Stimulated activated CD4-positive, alpha-beta T cell treated with anti-CD3 and anti-CD28 coated beads, Interleukin-12 subunit alpha, Interleukin-12 subunit beta, amount 100 ng/mL, for 48 hours (primary cell): ENCODE measurements at regions not wholly inside any gene's neighbourhood (a gene's known extent, or its start where the extent isn't known, plus 50 kb on each side); places are given as distances from the start of the nearest gene placed in this dataset.
"Not testable (repeated sequence)": the region's sequence is repeated elsewhere in the genome, so short reads cannot be mapped to it uniquely, and the experiment has no call there.

ENCODE experiments used
- DNase-seq, 3 donors: peaks; one replicate each; pipeline ENCODE4 v3.0.0-alpha.2; 2020; ENCODE audit warnings: low read depth in 2 of 3, low spot score in 1 of 3

GRCh38 chr13:50521006-50521830, 322.3 kb downstream of the DLEU7 start:
- DNase-seq: no peak

GRCh38 chr13:50521831-50522149, 321.7 kb downstream of the DLEU7 start:
- no peak for DNase-seq

- no peak for DNase-seq
Observed at GRCh38 chr13:50522506-50522905, 321.0 kb downstream of the DLEU7 start.

- DNase-seq: no peak
Observed at GRCh38 chr13:50523307-50523706, 320.2 kb downstream of the DLEU7 start.

- DNase-seq: no peak
Observed at GRCh38 chr13:50524560-50524959, 318.9 kb downstream of the DLEU7 start.

GRCh38 chr13:50526661-50527071, 316.8 kb downstream of the DLEU7 start:
- DNase-seq: no peak

GRCh38 chr13:50527188-50527587, 316.3 kb downstream of the DLEU7 start:
- no peak for DNase-seq

GRCh38 chr13:50527612-50528509, 315.6 kb downstream of the DLEU7 start:
- DNase-seq: no peak

GRCh38 chr13:50529154-50529882, 314.2 kb downstream of the DLEU7 start:
- peak in 1 of 3 donors; percentile 3 for DNase-seq

- no peak for DNase-seq
Observed at GRCh38 chr13:50531917-50532899, 311.3 kb downstream of the DLEU7 start.

- no peak for DNase-seq
Observed at GRCh38 chr13:50535050-50535449, 308.4 kb downstream of the DLEU7 start.

- DNase-seq: no peak
Observed at GRCh38 chr13:50537029-50537428, 306.5 kb downstream of the DLEU7 start.

- no peak for DNase-seq
Observed at GRCh38 chr13:50539791-50540530, 303.5 kb downstream of the DLEU7 start.

- DNase-seq: no peak
Observed at GRCh38 chr13:50543141-50543540, 300.4 kb downstream of the DLEU7 start.

GRCh38 chr13:50543782-50544181, 299.7 kb downstream of the DLEU7 start:
- DNase-seq: no peak

GRCh38 chr13:50544211-50544610, 299.3 kb downstream of the DLEU7 start:
- DNase-seq: no peak

GRCh38 chr13:50547175-50547574, 296.3 kb downstream of the DLEU7 start:
- DNase-seq: not testable (repeated sequence)

- DNase-seq: no peak
Observed at GRCh38 chr13:50548586-50548985, 294.9 kb downstream of the DLEU7 start.

GRCh38 chr13:50549221-50549942, 294.1 kb downstream of the DLEU7 start:
- DNase-seq: no peak
